ENCODE measurements at regions not wholly inside any gene's neighbourhood (a gene's known extent, or its start where the extent isn't known, plus 50 kb on each side); places are given as distances from the start of the nearest gene placed in this dataset.

DNA sequence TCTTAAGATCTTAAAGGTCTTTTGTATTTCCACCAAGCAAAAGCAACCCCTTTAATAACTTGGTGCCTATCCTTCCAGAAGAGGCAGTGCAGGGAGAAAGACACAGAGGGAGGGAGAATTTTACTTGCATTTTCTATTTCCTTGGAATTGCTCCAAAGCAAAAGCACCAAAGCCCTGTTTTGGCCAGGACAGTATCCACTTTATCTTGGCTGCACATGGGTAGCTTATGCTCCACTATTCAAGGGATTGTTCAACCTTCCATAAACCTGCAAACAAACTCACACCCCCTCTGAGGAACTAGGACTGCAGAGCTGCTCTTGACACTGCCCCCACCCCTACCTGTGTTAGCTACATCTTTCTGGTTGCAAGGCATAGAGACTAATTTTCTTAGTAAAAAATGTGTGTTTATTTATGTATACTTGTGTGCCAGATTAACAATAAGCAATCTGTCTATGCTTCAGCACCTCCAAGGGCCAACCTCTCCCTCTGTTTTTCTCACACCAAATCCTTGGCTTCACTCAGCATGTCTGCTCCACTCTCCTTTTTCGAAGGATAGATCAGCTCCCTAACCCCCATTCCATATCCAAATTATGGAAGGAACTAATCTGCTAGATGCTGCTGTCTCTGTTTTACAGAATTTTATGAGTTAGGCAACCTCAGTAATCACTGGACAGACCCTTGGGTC is 68.1 kb upstream of the KLF12 start:
- Histone ChIP-seq H3K36me3 (ENCODE audit: insufficient read depth, low read length) (no peaks in the 10 kb centered on the region), H3K4me1 (ENCODE audit: insufficient read depth, low read length) (no peaks in the 10 kb centered on the region), H3K9me3 (ENCODE audit: control insufficient read depth in 1 of 2, insufficient read depth in 1 of 2, low read length in 2 of 2) (no peaks in the 10 kb centered on the region), H3K4me3 (ENCODE audit: low read length) (no peak overlapping the region), H3K27ac (ENCODE audit: low read depth in 1 of 2, low read length in 2 of 2) (no peak overlapping the region), H3K27me3 (ENCODE audit: control insufficient read depth in 1 of 2, insufficient read depth in 2 of 2, low read length in 2 of 2) (no peaks in the 10 kb centered on the region)
- no peak overlapping the region for H3K27ac Mint-ChIP-seq
- TF ChIP-seq, protein P1, sequence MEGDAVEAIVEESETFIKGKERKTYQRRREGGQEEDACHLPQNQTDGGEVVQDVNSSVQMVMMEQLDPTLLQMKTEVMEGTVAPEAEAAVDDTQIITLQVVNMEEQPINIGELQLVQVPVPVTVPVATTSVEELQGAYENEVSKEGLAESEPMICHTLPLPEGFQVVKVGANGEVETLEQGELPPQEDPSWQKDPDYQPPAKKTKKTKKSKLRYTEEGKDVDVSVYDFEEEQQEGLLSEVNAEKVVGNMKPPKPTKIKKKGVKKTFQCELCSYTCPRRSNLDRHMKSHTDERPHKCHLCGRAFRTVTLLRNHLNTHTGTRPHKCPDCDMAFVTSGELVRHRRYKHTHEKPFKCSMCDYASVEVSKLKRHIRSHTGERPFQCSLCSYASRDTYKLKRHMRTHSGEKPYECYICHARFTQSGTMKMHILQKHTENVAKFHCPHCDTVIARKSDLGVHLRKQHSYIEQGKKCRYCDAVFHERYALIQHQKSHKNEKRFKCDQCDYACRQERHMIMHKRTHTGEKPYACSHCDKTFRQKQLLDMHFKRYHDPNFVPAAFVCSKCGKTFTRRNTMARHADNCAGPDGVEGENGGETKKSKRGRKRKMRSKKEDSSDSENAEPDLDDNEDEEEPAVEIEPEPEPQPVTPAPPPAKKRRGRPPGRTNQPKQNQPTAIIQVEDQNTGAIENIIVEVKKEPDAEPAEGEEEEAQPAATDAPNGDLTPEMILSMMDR (IDR thresholded peaks at IDR 0.05): no peak
- no peaks in the 10 kb centered on the region for H3K4me1 Mint-ChIP-seq (ENCODE audit: low read depth)
- ATAC-seq (ENCODE audit: poor library complexity) (no peak), DNase-seq (no peak)
- intact Hi-C loops (cut with DNase I, micrococcal nuclease): loop anchor here in 1 of 2 experiments (5.0 kb wide), 1 partner anchor 45 kb away; no protein-coding TSS in a partner anchor
- POLR2A ChIA-PET: no interaction called here
- no peaks in the 10 kb centered on the region for H3K36me3 Mint-ChIP-seq (ENCODE audit: low read depth)
- H3K4me3 Mint-ChIP-seq: no peak overlapping the region
- no peaks in the 10 kb centered on the region for H3K9me3 Mint-ChIP-seq
- CTCF ChIA-PET: no interaction called here
- no peaks in the 10 kb centered on the region for H3K27me3 Mint-ChIP-seq

GRCh38 chr13:74201530-74201929 is 67.3 kb upstream of the KLF12 start:
- Mint-ChIP-seq H3K36me3 (ENCODE audit: low read depth) (no peaks in the 10 kb centered on the region), H3K9me3 (no peaks in the 10 kb centered on the region), H3K27me3 (no peaks in the 10 kb centered on the region), H3K27ac (no peak overlapping the region), H3K4me3 (no peak overlapping the region), H3K4me1 (ENCODE audit: low read depth) (no peaks in the 10 kb centered on the region)
- no peak for ATAC-seq (ENCODE audit: poor library complexity)
- intact Hi-C loops (cut with DNase I, micrococcal nuclease): loop anchor here in 1 of 2 experiments (5.0 kb wide), 1 partner anchor 46 kb away; no protein-coding TSS in a partner anchor
- H3K36me3 ChIP-seq (ENCODE audit: insufficient read depth, low read length): no peaks in the 10 kb centered on the region
- ChIA-PET POLR2A (no interaction called here), CTCF (no interaction called here)
- no peak for DNase-seq
- H3K9me3 ChIP-seq (ENCODE audit: control insufficient read depth in 1 of 2, insufficient read depth in 1 of 2, low read length in 2 of 2): no peaks in the 10 kb centered on the region
- H3K27ac ChIP-seq (ENCODE audit: low read depth in 1 of 2, low read length in 2 of 2): no peak overlapping the region
- TF ChIP-seq, protein P1 (IDR thresholded peaks at IDR 0.05): no peak
- no peak overlapping the region for H3K4me3 ChIP-seq (ENCODE audit: low read length)
- H3K4me1 ChIP-seq (ENCODE audit: insufficient read depth, low read length): no peaks in the 10 kb centered on the region
- H3K27me3 ChIP-seq (ENCODE audit: control insufficient read depth in 1 of 2, insufficient read depth in 2 of 2, low read length in 2 of 2): no peaks in the 10 kb centered on the region

DNA sequence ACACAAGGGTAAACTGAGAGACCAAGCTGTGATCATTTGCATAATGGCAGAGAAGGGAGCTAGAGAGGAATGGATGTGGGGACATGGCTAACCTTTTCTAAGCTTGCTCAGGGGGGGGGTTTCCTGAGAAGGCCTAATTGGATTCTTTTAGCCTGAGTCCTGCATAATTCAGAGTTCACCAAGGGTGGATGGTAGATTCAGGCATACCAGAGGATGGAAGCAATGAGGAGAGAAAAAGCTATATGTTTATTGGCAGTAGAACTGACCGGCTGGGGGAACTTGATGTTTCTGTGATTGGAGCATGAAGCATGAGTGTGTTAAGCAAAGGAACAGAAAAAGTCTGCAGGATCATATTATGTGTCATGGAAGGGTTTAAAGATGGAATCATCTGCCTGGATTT is 65.9 kb upstream of the KLF12 start:
- intact Hi-C loops (cut with DNase I, micrococcal nuclease): loop anchor here in 1 of 2 experiments (5.0 kb wide), 1 partner anchor 47 kb away; no protein-coding TSS in a partner anchor
- H3K36me3 Mint-ChIP-seq (ENCODE audit: low read depth): no peaks in the 10 kb centered on the region
- H3K4me3 ChIP-seq (ENCODE audit: low read length): no peak overlapping the region

More for the DNA sequence above, 65.9 kb upstream of the KLF12 start:
- H3K27me3 Mint-ChIP-seq: no peaks in the 10 kb centered on the region
- ChIA-PET POLR2A (interaction anchor here (0.6 to 1.2 kb wide), 2 partner anchors 58 to 87 kb away, joined by 3 to 4 read pairs; no protein-coding TSS in a partner anchor), CTCF (no interaction called here)
- TF ChIP-seq, protein P1 (IDR thresholded peaks at IDR 0.05): no peak
- no peaks in the 10 kb centered on the region for H3K9me3 Mint-ChIP-seq
- no peaks in the 10 kb centered on the region for H3K4me1 Mint-ChIP-seq (ENCODE audit: low read depth)
- no peaks in the 10 kb centered on the region for H3K27me3 ChIP-seq (ENCODE audit: control insufficient read depth in 1 of 2, insufficient read depth in 2 of 2, low read length in 2 of 2)
- ATAC-seq (ENCODE audit: poor library complexity) (no peak), DNase-seq (no peak)
- no peaks in the 10 kb centered on the region for H3K9me3 ChIP-seq (ENCODE audit: control insufficient read depth in 1 of 2, insufficient read depth in 1 of 2, low read length in 2 of 2)
- H3K27ac Mint-ChIP-seq: no peak overlapping the region
- no peaks in the 10 kb centered on the region for H3K36me3 ChIP-seq (ENCODE audit: insufficient read depth, low read length)
- H3K4me1 ChIP-seq (ENCODE audit: insufficient read depth, low read length): no peaks in the 10 kb centered on the region
- no peak overlapping the region for H3K4me3 Mint-ChIP-seq
- no peak overlapping the region for H3K27ac ChIP-seq (ENCODE audit: low read depth in 1 of 2, low read length in 2 of 2)
